ENCODE measurements at regions not wholly inside any gene's neighbourhood (a gene's known extent, or its start where the extent isn't known, plus 50 kb on each side); places are given as distances from the start of the nearest gene placed in this dataset.

DNA sequence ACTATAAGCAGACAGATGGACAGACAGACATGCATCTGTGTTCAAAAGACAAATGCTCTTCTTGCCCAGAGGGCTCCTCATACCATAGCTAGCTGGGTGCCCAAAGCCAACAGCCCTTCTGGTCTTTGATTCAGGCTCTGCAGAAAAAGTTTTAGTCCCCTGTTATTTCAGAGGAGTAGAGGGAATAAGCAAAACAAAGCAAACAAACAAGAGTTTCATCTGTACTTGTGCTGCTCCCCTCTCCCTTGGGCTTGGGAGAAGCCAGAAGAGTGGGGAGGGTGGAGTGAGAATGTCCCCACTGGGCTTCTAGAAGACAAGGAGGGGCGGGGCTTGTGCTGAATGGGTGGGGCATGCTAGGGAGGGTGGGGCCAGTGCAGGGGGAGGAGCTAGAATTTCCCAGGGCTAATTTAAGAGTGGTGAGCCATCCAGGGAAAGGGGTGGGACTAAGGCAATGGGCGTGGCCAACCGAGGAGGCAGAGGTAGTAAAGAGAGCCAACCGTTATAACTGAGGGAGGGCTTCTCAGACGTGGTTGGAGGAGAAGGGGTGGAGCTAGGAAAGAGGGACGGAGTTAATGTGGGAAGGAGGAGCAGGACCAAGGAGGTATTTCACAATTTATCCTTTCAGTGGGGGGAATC lies 101.2 kb upstream of the MGMT start:
- no peak for TF ChIP-seq EZH2 (IDR thresholded peaks at IDR 0.05; ENCODE audit: borderline replicate concordance, low read depth, low read length, severe bottlenecking)
- TF ChIP-seq, protein P1, sequence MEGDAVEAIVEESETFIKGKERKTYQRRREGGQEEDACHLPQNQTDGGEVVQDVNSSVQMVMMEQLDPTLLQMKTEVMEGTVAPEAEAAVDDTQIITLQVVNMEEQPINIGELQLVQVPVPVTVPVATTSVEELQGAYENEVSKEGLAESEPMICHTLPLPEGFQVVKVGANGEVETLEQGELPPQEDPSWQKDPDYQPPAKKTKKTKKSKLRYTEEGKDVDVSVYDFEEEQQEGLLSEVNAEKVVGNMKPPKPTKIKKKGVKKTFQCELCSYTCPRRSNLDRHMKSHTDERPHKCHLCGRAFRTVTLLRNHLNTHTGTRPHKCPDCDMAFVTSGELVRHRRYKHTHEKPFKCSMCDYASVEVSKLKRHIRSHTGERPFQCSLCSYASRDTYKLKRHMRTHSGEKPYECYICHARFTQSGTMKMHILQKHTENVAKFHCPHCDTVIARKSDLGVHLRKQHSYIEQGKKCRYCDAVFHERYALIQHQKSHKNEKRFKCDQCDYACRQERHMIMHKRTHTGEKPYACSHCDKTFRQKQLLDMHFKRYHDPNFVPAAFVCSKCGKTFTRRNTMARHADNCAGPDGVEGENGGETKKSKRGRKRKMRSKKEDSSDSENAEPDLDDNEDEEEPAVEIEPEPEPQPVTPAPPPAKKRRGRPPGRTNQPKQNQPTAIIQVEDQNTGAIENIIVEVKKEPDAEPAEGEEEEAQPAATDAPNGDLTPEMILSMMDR (IDR thresholded peaks at IDR 0.05; ENCODE audit: borderline replicate concordance, extremely low read depth, low read length, poor library complexity, severe bottlenecking), result no peak
